Activated CD4-positive, alpha-beta T cell treated with anti-CD3 and anti-CD28 coated beads for 36 hours (primary cell): ENCODE measurements at regions not wholly inside any gene's neighbourhood (a gene's known extent, or its start where the extent isn't known, plus 50 kb on each side); places are given as distances from the start of the nearest gene placed in this dataset.
"Not testable (repeated sequence)": the region's sequence is repeated elsewhere in the genome, so short reads cannot be mapped to it uniquely, and the experiment has no call there.

Source experiments
- ATAC-seq: fragments of 200-7000 bp; cut with Tn5 transposase; one replicate; pipeline ENCODE4 v1.10.0; 2021; ENCODE audit warnings: mild to moderate bottlenecking, moderate library complexity
- CTCF ChIA-PET: fragments of 350-600 bp; sonication (Branson Sonifier 250); formaldehyde crosslinking; loops from one replicate; lab custom pipeline; 2021; ENCODE audit warnings: antibody characterized with exemption; lab: Charles Lee
- POLR2A ChIA-PET: fragments of 350-600 bp; sonication (Branson Sonifier 250); formaldehyde crosslinking; loops from one replicate; lab custom pipeline; 2021; ENCODE audit warnings: antibody characterized with exemption, inconsistent platforms; lab: Charles Lee
- DNase-seq: peaks from one replicate; pipeline ENCODE4 v3.0.0-alpha.2; 2020
- H3K27ac Mint-ChIP-seq: one replicate; pipeline ENCODE4 v1.8.0; 2021; ENCODE audit warnings: mixed read lengths
- H3K27me3 Mint-ChIP-seq: one replicate; pipeline ENCODE4 v1.8.0; 2021; ENCODE audit warnings: mixed read lengths
- H3K36me3 Mint-ChIP-seq: one replicate; pipeline ENCODE4 v1.8.0; 2021; ENCODE audit warnings: low read depth, mixed read lengths
- H3K4me1 Mint-ChIP-seq: one replicate; pipeline ENCODE4 v1.8.0; 2021; ENCODE audit warnings: mixed read lengths
- H3K4me3 Mint-ChIP-seq: one replicate; pipeline ENCODE4 v1.8.0; 2021; ENCODE audit warnings: mild to moderate bottlenecking, moderate library complexity, mixed read lengths
- H3K9me3 Mint-ChIP-seq: one replicate; pipeline ENCODE4 v1.8.0; 2021; ENCODE audit warnings: low read depth, mixed read lengths
- intact Hi-C, 2 experiments: fragments of 100-400 bp; cut with DNase I in 1 of 2; cut with micrococcal nuclease in 1 of 2; formaldehyde crosslinking; loops; one replicate each; pipeline versions ENCODE4 v1.14.2 to v1.15.1; 2022 to 2024; cut with DNase I, micrococcal nuclease

- DNase-seq, POLR2A ChIA-PET, ATAC-seq, CTCF ChIA-PET, intact Hi-C loops, H3K9me3 Mint-ChIP-seq, H3K4me3 Mint-ChIP-seq, H3K36me3 Mint-ChIP-seq, H3K4me1 Mint-ChIP-seq, H3K27ac Mint-ChIP-seq, H3K27me3 Mint-ChIP-seq: not testable (repeated sequence)
These were observed 99.4 kb downstream of the C16orf95 start for GRCh38 chr16:87217802-87218201.

GRCh38 chr16:87218281-87219055, 98.7 kb downstream of the C16orf95 start:
- POLR2A ChIA-PET, result no interaction called here
- intact Hi-C loops, result no loop called here

GRCh38 chr16:87219287-87219909, 97.8 kb downstream of the C16orf95 start:
- Mint-ChIP-seq H3K4me3 (no peak overlapping the region), H3K36me3 (no peaks in the 10 kb centered on the region), H3K9me3 (no peaks in the 10 kb centered on the region), H3K27me3 (peaks cover 6% of the 10 kb centered on the region), H3K27ac (no peak overlapping the region), H3K4me1 (no peaks in the 10 kb centered on the region)
- no peak for ATAC-seq
- DNase-seq, result no peak
- POLR2A ChIA-PET, result no interaction called here
- intact Hi-C loops, result no loop called here
- CTCF ChIA-PET, result interaction anchor here (0.6 kb wide), 1 partner anchor 22 kb away, joined by 3 read pairs; no protein-coding TSS in a partner anchor

More at GRCh38 chr16:87218281-87219055, 98.7 kb downstream of the C16orf95 start:
- CTCF ChIA-PET, result no interaction called here
- Mint-ChIP-seq H3K36me3 (no peaks in the 10 kb centered on the region), H3K27ac (no peak overlapping the region), H3K4me3 (no peak overlapping the region), H3K27me3 (peaks cover 6% of the 10 kb centered on the region), H3K9me3 (no peaks in the 10 kb centered on the region), H3K4me1 (no peaks in the 10 kb centered on the region)
- no peak for ATAC-seq
- DNase-seq, result no peak

- intact Hi-C loops, result no loop called here
- DNase-seq (no peak), ATAC-seq (no peak)
- Mint-ChIP-seq H3K9me3 (no peaks in the 10 kb centered on the region), H3K36me3 (no peaks in the 10 kb centered on the region), H3K4me1 (no peaks in the 10 kb centered on the region), H3K27ac (no peak overlapping the region), H3K4me3 (no peak overlapping the region), H3K27me3 (peaks cover 5% of the 10 kb centered on the region)
- ChIA-PET CTCF (no interaction called here), POLR2A (no interaction called here)
These were observed 95.6 kb downstream of the C16orf95 start for GRCh38 chr16:87221633-87222032.

- Mint-ChIP-seq H3K36me3 (no peaks in the 10 kb centered on the region), H3K9me3 (no peaks in the 10 kb centered on the region), H3K27me3 (peaks cover 5% of the 10 kb centered on the region), H3K4me3 (no peak overlapping the region), H3K4me1 (no peaks in the 10 kb centered on the region), H3K27ac (no peak overlapping the region)
- ChIA-PET POLR2A (no interaction called here), CTCF (no interaction called here)
- intact Hi-C loops, result no loop called here
- no peak for ATAC-seq
- no peak for DNase-seq
These were observed 94.9 kb downstream of the C16orf95 start for GRCh38 chr16:87222335-87222734.

GRCh38 chr16:87223656-87224248, 93.4 kb downstream of the C16orf95 start:
- DNase-seq (no peak), ATAC-seq (no peak)
- Mint-ChIP-seq H3K36me3 (no peaks in the 10 kb centered on the region), H3K27me3 (peaks cover 5% of the 10 kb centered on the region), H3K9me3 (no peaks in the 10 kb centered on the region), H3K4me3 (no peak overlapping the region), H3K27ac (no peak overlapping the region), H3K4me1 (no peaks in the 10 kb centered on the region)
- intact Hi-C loops, result no loop called here
- POLR2A ChIA-PET, result no interaction called here
- CTCF ChIA-PET, result no interaction called here

- Mint-ChIP-seq H3K27ac (no peak overlapping the region), H3K4me1 (no peaks in the 10 kb centered on the region), H3K27me3 (no peaks in the 10 kb centered on the region), H3K4me3 (no peak overlapping the region), H3K9me3 (no peaks in the 10 kb centered on the region), H3K36me3 (no peaks in the 10 kb centered on the region)
- CTCF ChIA-PET, result interaction anchor here (1.0 kb wide), 1 partner anchor 239 kb away, joined by 3 read pairs; no protein-coding TSS in a partner anchor
- DNase-seq, result no peak
- intact Hi-C loops, result no loop called here
- POLR2A ChIA-PET, result no interaction called here
- no peak for ATAC-seq
These were observed 90.3 kb downstream of the C16orf95 start for GRCh38 chr16:87226926-87227295.

- Mint-ChIP-seq H3K9me3 (no peaks in the 10 kb centered on the region), H3K4me3 (no peak overlapping the region), H3K36me3 (no peaks in the 10 kb centered on the region), H3K27ac (no peak overlapping the region), H3K4me1 (no peaks in the 10 kb centered on the region), H3K27me3 (no peaks in the 10 kb centered on the region)
- ChIA-PET POLR2A (no interaction called here), CTCF (no interaction called here)
- ATAC-seq, result no peak
- DNase-seq, result no peak
- intact Hi-C loops, result no loop called here
These were observed 89.8 kb downstream of the C16orf95 start for GRCh38 chr16:87227296-87227951.

GRCh38 chr16:87228363-87228762, 88.8 kb downstream of the C16orf95 start:
- H3K4me1 Mint-ChIP-seq, result no peaks in the 10 kb centered on the region

GRCh38 chr16:87229230-87230188, 87.7 kb downstream of the C16orf95 start:
- Mint-ChIP-seq H3K27me3 (no peaks in the 10 kb centered on the region), H3K9me3 (no peaks in the 10 kb centered on the region), H3K27ac (no peak overlapping the region), H3K4me1 (no peaks in the 10 kb centered on the region), H3K4me3 (no peak overlapping the region), H3K36me3 (no peaks in the 10 kb centered on the region)
- ATAC-seq (no peak), DNase-seq (no peak)
- intact Hi-C loops, result no loop called here
- POLR2A ChIA-PET, result no interaction called here
- CTCF ChIA-PET, result interaction anchor here (0.7 kb wide), 1 partner anchor 94 kb away, joined by 3 read pairs; no protein-coding TSS in a partner anchor

More at GRCh38 chr16:87228363-87228762, 88.8 kb downstream of the C16orf95 start:
- ChIA-PET CTCF (no interaction called here), POLR2A (no interaction called here)
- Mint-ChIP-seq H3K27ac (no peak overlapping the region), H3K9me3 (no peaks in the 10 kb centered on the region), H3K36me3 (no peaks in the 10 kb centered on the region), H3K4me3 (no peak overlapping the region), H3K27me3 (no peaks in the 10 kb centered on the region)
- DNase-seq, result no peak
- ATAC-seq, result no peak
- intact Hi-C loops, result no loop called here

GRCh38 chr16:87230571-87230970, 86.6 kb downstream of the C16orf95 start:
- ATAC-seq, result no peak
- no peak for DNase-seq
- POLR2A ChIA-PET, result no interaction called here
- H3K36me3 Mint-ChIP-seq, result no peaks in the 10 kb centered on the region
- CTCF ChIA-PET, result no interaction called here
- intact Hi-C loops, result no loop called here
- no peak overlapping the region for H3K4me3 Mint-ChIP-seq
- H3K27ac Mint-ChIP-seq, result no peak overlapping the region
- H3K9me3 Mint-ChIP-seq, result no peaks in the 10 kb centered on the region
- H3K4me1 Mint-ChIP-seq, result peaks cover under 1% of the 10 kb centered on the region
- H3K27me3 Mint-ChIP-seq, result peaks cover under 1% of the 10 kb centered on the region
